Upper lobe of left lung (tissue), 6 donors: ENCODE measurements at regions not wholly inside any gene's neighbourhood (a gene's known extent, or its start where the extent isn't known, plus 50 kb on each side); places are given as distances from the start of the nearest gene placed in this dataset.
A peak's percentile ranks its signal among the peaks of the same experiment; 100 is the strongest.

Experiments
- ATAC-seq, 2 donors: fragments of 200-7000 bp; cut with Tn5 transposase; one replicate each; pipeline ENCODE4 v1.9.1; 2022; ENCODE audit warnings: mild to moderate bottlenecking in 2 of 2, moderate library complexity in 2 of 2; ENCODE audit not compliant: low FRiP score in 2 of 2
- DNase-seq, 2 donors: peaks; one replicate each; pipeline ENCODE4 v3.0.0-alpha.2; 2019 to 2020
- H3K27ac ChIP-seq, 4 donors: fragments of 200-600 bp; sonication (generic); one replicate each; pipeline ENCODE4 v1.5.1; 2016 to 2019
- H3K27me3 ChIP-seq, 4 donors: fragments of 200-600 bp; sonication (generic); one replicate each; pipeline ENCODE4 v1.5.1; 2017 to 2019
- H3K36me3 ChIP-seq, 4 donors: fragments of 200-600 bp; sonication (generic); one replicate each; pipeline ENCODE4 v1.5.1; 2016 to 2019
- H3K4me1 ChIP-seq, 4 donors: fragments of 200-600 bp; sonication (generic); one replicate each; pipeline ENCODE4 v1.5.1; 2018 to 2019
- H3K4me3 ChIP-seq, 4 donors: fragments of 200-600 bp; sonication (generic); one replicate each; pipeline ENCODE4 v1.5.1; 2017 to 2019; ENCODE audit warnings: mild to moderate bottlenecking in 2 of 4, moderate library complexity in 1 of 4
- H3K9me3 ChIP-seq, 4 donors: fragments of 200-600 bp; sonication (generic); one replicate each; pipeline ENCODE4 v1.5.1; 2018 to 2019
- CTCF ChIP-seq, 6 experiments: fragments of 450-650 bp in 4 of 6; fragments of 200-600 bp in 2 of 6; sonication (generic) in 2 of 6; IDR thresholded peaks; one replicate each; pipeline ENCODE4 v1.5.1; 2016 to 2019; ENCODE audit warnings: antibody characterized with exemption in 6 of 6
- EP300 ChIP-seq, 4 donors: sonication (generic); formaldehyde crosslinking; IDR thresholded peaks; one replicate each; pipeline ENCODE4 v1.5.1; 2017; ENCODE audit warnings: antibody characterized with exemption in 4 of 4, control low read depth in 2 of 4
- POLR2A ChIP-seq, 4 donors: fragments of 450-650 bp; IDR thresholded peaks; one replicate each; pipeline ENCODE4 v1.5.1; 2016 to 2017; ENCODE audit warnings: antibody characterized with exemption in 4 of 4, mild to moderate bottlenecking in 2 of 4
- POLR2AphosphoS5 ChIP-seq, 2 donors: sonication (generic); formaldehyde crosslinking; IDR thresholded peaks; one replicate each; pipeline ENCODE4 v1.5.1; 2017; ENCODE audit warnings: antibody characterized with exemption in 2 of 2
- WGBS, 2 donors: methylation state at CpG; one replicate each; pipeline ENCODE4 v1.1.5; 2017 to 2018; 5-methylcytosine and 5-hydroxymethylcytosine counted together
- donor health status: DM: no; HTN: no; CAD: no; lungs with moderate emphysema.
- donor health status: DM: no; HTN: yes; CAD: no; lungs with severe emphysema.

- Histone ChIP-seq H3K4me1 (peaks cover 34 to 44% (median 41%) of the 10 kb centered on the region in 4 donors), H3K36me3 (no peaks in the 10 kb centered on the region), H3K27ac (peak overlapping the region in 3 of 4 donors; percentile 61 to 80 (median 66)), H3K27me3 (no peaks in the 10 kb centered on the region), H3K4me3 (no peak overlapping the region), H3K9me3 (no peaks in the 10 kb centered on the region)
- ATAC-seq (no peak), DNase-seq (no peak)
- no peak for TF ChIP-seq CTCF (IDR thresholded peaks at IDR 0.05)
- no peak for TF ChIP-seq POLR2A (IDR thresholded peaks at IDR 0.05)
- TF ChIP-seq POLR2AphosphoS5 (IDR thresholded peaks at IDR 0.05) = no peak
- TF ChIP-seq EP300 (IDR thresholded peaks at IDR 0.05) = no peak
- WGBS, 2 donors = 72 to 83% methylated on average over 4 of the region's 4 CpGs
These were observed 163.6 kb downstream of the LY86 start for GRCh38 chr6:6752129-6752528.

GRCh38 chr6:6753301-6753700, 164.8 kb downstream of the LY86 start:
- Histone ChIP-seq H3K36me3 (no peaks in the 10 kb centered on the region), H3K4me1 (peaks cover 33 to 42% (median 39%) of the 10 kb centered on the region in 4 donors), H3K4me3 (no peak overlapping the region), H3K9me3 (no peaks in the 10 kb centered on the region), H3K27ac (no peak overlapping the region), H3K27me3 (no peaks in the 10 kb centered on the region)
- ATAC-seq = no peak
- DNase-seq = no peak
- 96 to 98% methylated on average over 8 of the region's 8 CpGs for WGBS, 2 donors
- TF ChIP-seq EP300 (IDR thresholded peaks at IDR 0.05) (no peak), CTCF (IDR thresholded peaks at IDR 0.05) (no peak), POLR2AphosphoS5 (IDR thresholded peaks at IDR 0.05) (no peak), POLR2A (IDR thresholded peaks at IDR 0.05) (no peak)

- no peaks in the 10 kb centered on the region for H3K27me3 ChIP-seq
- 58 to 63% methylated on average over 3 of the region's 3 CpGs for WGBS, 2 donors
- H3K27ac ChIP-seq = no peak overlapping the region
- TF ChIP-seq CTCF (IDR thresholded peaks at IDR 0.05) (no peak), POLR2AphosphoS5 (IDR thresholded peaks at IDR 0.05) (no peak), EP300 (IDR thresholded peaks at IDR 0.05) (no peak), POLR2A (IDR thresholded peaks at IDR 0.05) (no peak)
- DNase-seq = no peak
- no peak overlapping the region for H3K4me3 ChIP-seq
- no peak for ATAC-seq
- no peaks in the 10 kb centered on the region for H3K9me3 ChIP-seq
- peaks cover 16 to 23% (median 19%) of the 10 kb centered on the region in 4 donors for H3K4me1 ChIP-seq
- H3K36me3 ChIP-seq = no peaks in the 10 kb centered on the region
These were observed 168.0 kb downstream of the LY86 start for GRCh38 chr6:6756526-6756925.

GRCh38 chr6:6758546-6758914, 170.0 kb downstream of the LY86 start:
- peak overlapping the region in 2 of 4 donors; percentile 23 to 40 for H3K27ac ChIP-seq
- no peak for TF ChIP-seq POLR2AphosphoS5 (IDR thresholded peaks at IDR 0.05)
- TF ChIP-seq EP300 (IDR thresholded peaks at IDR 0.05) = no peak
- TF ChIP-seq POLR2A (IDR thresholded peaks at IDR 0.05) = no peak
- no peak for TF ChIP-seq CTCF (IDR thresholded peaks at IDR 0.05)
- H3K4me3 ChIP-seq = no peak overlapping the region
- no peaks in the 10 kb centered on the region for H3K9me3 ChIP-seq
- 41 to 56% methylated on average over 3 of the region's 3 CpGs for WGBS, 2 donors
- no peaks in the 10 kb centered on the region for H3K36me3 ChIP-seq
- no peaks in the 10 kb centered on the region for H3K27me3 ChIP-seq
- ATAC-seq (no peak), DNase-seq (no peak)
- H3K4me1 ChIP-seq = peaks cover 10 to 15% (median 11%) of the 10 kb centered on the region in 4 donors

DNA sequence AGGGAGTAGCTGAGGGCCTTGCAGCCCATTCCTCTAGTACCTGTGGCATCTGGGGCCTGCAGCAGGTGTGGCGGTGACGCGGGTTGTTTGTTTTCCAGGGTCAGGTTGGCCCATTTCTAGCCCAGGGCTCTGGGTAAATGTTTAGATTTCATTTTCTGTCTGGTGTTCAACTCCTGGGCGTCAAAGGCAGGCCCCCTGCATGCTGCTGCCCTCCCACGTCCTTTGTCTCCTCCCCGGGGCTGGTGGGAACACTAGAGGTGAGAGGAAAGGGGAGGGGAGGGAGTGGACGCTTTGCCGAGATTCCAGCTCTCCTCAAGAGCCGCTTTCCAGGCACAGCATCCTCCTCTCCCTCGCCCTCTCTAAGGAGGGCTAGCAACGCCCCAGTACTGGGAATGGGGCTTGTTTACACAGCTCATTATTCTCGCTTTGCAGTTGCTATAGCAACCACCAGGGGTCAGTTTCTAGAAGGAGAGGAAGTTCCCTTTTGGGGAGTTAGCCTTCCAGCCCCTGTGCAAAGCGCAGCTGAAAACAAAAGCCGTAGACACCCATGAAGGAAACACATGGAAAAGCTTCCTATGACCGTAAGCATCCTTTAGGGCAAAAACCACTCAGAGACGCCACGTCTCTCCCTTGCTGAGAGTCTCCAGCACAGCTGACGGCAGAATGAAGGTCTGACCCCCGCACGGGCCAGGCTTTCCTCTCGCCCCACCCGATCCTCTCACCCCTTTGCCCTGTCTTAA, 170.6 kb downstream of the LY86 start:
- Histone ChIP-seq H3K9me3 (no peaks in the 10 kb centered on the region), H3K27ac (peak overlapping the region in 3 of 4 donors; percentile 23 to 44 (median 40)), H3K4me1 (peaks cover 10 to 15% (median 11%) of the 10 kb centered on the region in 4 donors), H3K27me3 (no peaks in the 10 kb centered on the region), H3K4me3 (peak overlapping the region in 1 of 4 donors; percentile 6), H3K36me3 (no peaks in the 10 kb centered on the region)
- ATAC-seq (peak; percentile 90 to 94), DNase-seq (peak in 1 of 2 donors; percentile 65)
- WGBS, 2 donors = 28 to 30% methylated on average over 22 of the region's 22 CpGs
- no peak for TF ChIP-seq EP300 (IDR thresholded peaks at IDR 0.05)
- TF ChIP-seq POLR2AphosphoS5 (IDR thresholded peaks at IDR 0.05) = peak in 1 of 2 donors; percentile 8
- TF ChIP-seq CTCF (IDR thresholded peaks at IDR 0.05) = peak in 5 of 6 experiments; percentile 51 to 78 (median 64)
- TF ChIP-seq POLR2A (IDR thresholded peaks at IDR 0.05) = no peak
